Fibroblast of lung (primary cell): ENCODE measurements at regions not wholly inside any gene's neighbourhood (a gene's known extent, or its start where the extent isn't known, plus 50 kb on each side); places are given as distances from the start of the nearest gene placed in this dataset.

Source experiments
- DNase-seq, 2 donors: peaks; one replicate each; pipeline versions ENCODE4 v3.0.0 to v3.0.0-alpha.2; 2010; ENCODE audit warnings: low read depth in 2 of 2
- H2AFZ ChIP-seq: 2 replicates; pipeline ENCODE4 v1.5.1; 2012; ENCODE audit warnings: low read length, control low read depth, inconsistent platforms
- H3K27ac ChIP-seq: 2 replicates; pipeline ENCODE4 v1.5.1; 2011; ENCODE audit warnings: low read length, control low read depth; ENCODE audit not compliant: insufficient read depth
- H3K27me3 ChIP-seq: 2 replicates; pipeline ENCODE4 v1.5.1; 2011; ENCODE audit warnings: mild to moderate bottlenecking, low read length; ENCODE audit not compliant: control insufficient read depth, insufficient read depth
- H3K36me3 ChIP-seq: 2 replicates; pipeline ENCODE4 v1.5.1; 2011; ENCODE audit warnings: low read length; ENCODE audit not compliant: control insufficient read depth, insufficient read depth
- H3K4me1 ChIP-seq: 2 replicates; pipeline ENCODE4 v1.5.1; 2011; ENCODE audit warnings: low read length; ENCODE audit not compliant: control insufficient read depth, insufficient read depth; ENCODE audit errors: extremely low read depth
- H3K4me2 ChIP-seq: 2 replicates; pipeline ENCODE4 v1.5.1; 2011; ENCODE audit warnings: low read length, control low read depth; ENCODE audit not compliant: insufficient read depth; ENCODE audit errors: extremely low read depth
- H3K4me3 ChIP-seq, 4 experiments: fragments of 200-600 bp in 1 of 4; sonication (generic) in 1 of 4; replicated peaks in 1 of 4; 2 replicates each; pipeline ENCODE4 v1.5.1; 2011 to 2016; ENCODE audit warnings: low read length in 4 of 4, low read depth in 3 of 4, mild to moderate bottlenecking in 3 of 4, control low read depth in 2 of 4, inconsistent platforms in 1 of 4, mixed read lengths in 1 of 4; ENCODE audit not compliant: insufficient read depth in 1 of 4; ENCODE audit errors: control extremely low read depth in 1 of 4
- H3K79me2 ChIP-seq: 2 replicates; pipeline ENCODE4 v1.5.1; 2012; ENCODE audit warnings: mild to moderate bottlenecking, low read length, inconsistent platforms; ENCODE audit not compliant: control insufficient read depth, insufficient read depth
- H3K9ac ChIP-seq: 2 replicates; pipeline ENCODE4 v1.5.1; 2011; ENCODE audit warnings: mild to moderate bottlenecking, low read length, control low read depth; ENCODE audit not compliant: insufficient read depth
- H3K9me3 ChIP-seq: 2 replicates; pipeline ENCODE4 v1.5.1; 2012; ENCODE audit warnings: low read depth, low read length; ENCODE audit not compliant: control insufficient read depth, insufficient read depth
- H4K20me1 ChIP-seq: 2 replicates; pipeline ENCODE4 v1.5.1; 2011; ENCODE audit warnings: low read length; ENCODE audit not compliant: control insufficient read depth, insufficient read depth; ENCODE audit errors: extremely low read depth
- EZH2 ChIP-seq: IDR thresholded peaks from 2 replicates; pipeline ENCODE4 v1.5.1; 2012; ENCODE audit warnings: low read length, control low read depth, mild to moderate bottlenecking; ENCODE audit errors: missing control alignments
- TF ChIP-seq, protein P1 (sequence below), 2 donors: IDR thresholded peaks in 1 of 2; conservative IDR thresholded peaks in 1 of 2; 1 replicate in 1 of 2; 2 replicates in 1 of 2; pipeline ENCODE4 v1.5.1; 2011 to 2012; ENCODE audit warnings: low read length in 2 of 2, control low read depth in 1 of 2, inconsistent platforms in 1 of 2, low read depth in 1 of 2, mild to moderate bottlenecking in 1 of 2

DNA sequence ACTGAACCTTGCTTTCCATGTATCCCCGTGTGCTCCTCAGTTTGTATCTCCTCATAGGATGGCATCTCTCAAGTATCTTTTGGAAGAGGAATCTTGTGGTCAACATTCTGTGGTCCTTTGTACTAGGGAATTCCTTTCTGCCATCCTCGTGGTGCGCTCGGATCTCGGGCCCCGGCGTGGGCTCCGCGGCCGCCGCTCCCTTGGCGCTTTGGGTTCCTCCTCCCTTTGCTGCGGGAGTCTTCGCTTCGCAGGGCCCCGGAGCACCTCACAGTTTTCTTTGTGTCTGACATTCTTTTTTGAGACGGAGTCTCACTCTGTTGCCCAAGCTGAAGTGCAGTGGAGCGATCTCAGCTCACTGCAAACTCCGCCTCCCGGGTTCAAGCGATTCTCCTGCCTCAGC is 264.7 kb downstream of the IRS2 start:
- H3K9ac ChIP-seq, result no peak overlapping the region
- no peak overlapping the region for H3K4me3 ChIP-seq
- DNase-seq, result no peak
- H3K27ac ChIP-seq, result no peak overlapping the region
- H3K4me2 ChIP-seq, result no peak overlapping the region
- H3K36me3 ChIP-seq, result no peaks in the 10 kb centered on the region
- no peak overlapping the region for H2AFZ ChIP-seq
- TF ChIP-seq, protein P1, sequence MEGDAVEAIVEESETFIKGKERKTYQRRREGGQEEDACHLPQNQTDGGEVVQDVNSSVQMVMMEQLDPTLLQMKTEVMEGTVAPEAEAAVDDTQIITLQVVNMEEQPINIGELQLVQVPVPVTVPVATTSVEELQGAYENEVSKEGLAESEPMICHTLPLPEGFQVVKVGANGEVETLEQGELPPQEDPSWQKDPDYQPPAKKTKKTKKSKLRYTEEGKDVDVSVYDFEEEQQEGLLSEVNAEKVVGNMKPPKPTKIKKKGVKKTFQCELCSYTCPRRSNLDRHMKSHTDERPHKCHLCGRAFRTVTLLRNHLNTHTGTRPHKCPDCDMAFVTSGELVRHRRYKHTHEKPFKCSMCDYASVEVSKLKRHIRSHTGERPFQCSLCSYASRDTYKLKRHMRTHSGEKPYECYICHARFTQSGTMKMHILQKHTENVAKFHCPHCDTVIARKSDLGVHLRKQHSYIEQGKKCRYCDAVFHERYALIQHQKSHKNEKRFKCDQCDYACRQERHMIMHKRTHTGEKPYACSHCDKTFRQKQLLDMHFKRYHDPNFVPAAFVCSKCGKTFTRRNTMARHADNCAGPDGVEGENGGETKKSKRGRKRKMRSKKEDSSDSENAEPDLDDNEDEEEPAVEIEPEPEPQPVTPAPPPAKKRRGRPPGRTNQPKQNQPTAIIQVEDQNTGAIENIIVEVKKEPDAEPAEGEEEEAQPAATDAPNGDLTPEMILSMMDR (conservative IDR thresholded peaks at IDR 0.05 in 1 of 2, IDR thresholded peaks at IDR 0.05 in 1 of 2; ENCODE audit: low read depth in 1 of 2, low read length in 2 of 2), result no peak
- no peak for TF ChIP-seq EZH2
- no peaks in the 10 kb centered on the region for H3K9me3 ChIP-seq
- no peaks in the 10 kb centered on the region for H3K4me1 ChIP-seq
- H3K27me3 ChIP-seq, result no peaks in the 10 kb centered on the region
- H4K20me1 ChIP-seq, result no peaks in the 10 kb centered on the region
- no peaks in the 10 kb centered on the region for H3K79me2 ChIP-seq

- no peaks in the 10 kb centered on the region for H3K79me2 ChIP-seq
- H3K27ac ChIP-seq, result no peak overlapping the region
- no peak overlapping the region for H3K4me2 ChIP-seq
- no peaks in the 10 kb centered on the region for H3K4me1 ChIP-seq
- no peak overlapping the region for H3K4me3 ChIP-seq
- no peaks in the 10 kb centered on the region for H3K36me3 ChIP-seq
- no peaks in the 10 kb centered on the region for H4K20me1 ChIP-seq
- H3K27me3 ChIP-seq, result no peaks in the 10 kb centered on the region
- H2AFZ ChIP-seq, result no peak overlapping the region
- H3K9ac ChIP-seq, result no peak overlapping the region
- no peaks in the 10 kb centered on the region for H3K9me3 ChIP-seq
- no peak for TF ChIP-seq EZH2
- TF ChIP-seq, protein P1 (conservative IDR thresholded peaks at IDR 0.05 in 1 of 2, IDR thresholded peaks at IDR 0.05 in 1 of 2; ENCODE audit: low read depth in 1 of 2, low read length in 2 of 2), result no peak
- peak; percentile 15 to 32 for DNase-seq
These were observed 268.9 kb downstream of the IRS2 start for GRCh38 chr13:109517517-109517916.

DNA sequence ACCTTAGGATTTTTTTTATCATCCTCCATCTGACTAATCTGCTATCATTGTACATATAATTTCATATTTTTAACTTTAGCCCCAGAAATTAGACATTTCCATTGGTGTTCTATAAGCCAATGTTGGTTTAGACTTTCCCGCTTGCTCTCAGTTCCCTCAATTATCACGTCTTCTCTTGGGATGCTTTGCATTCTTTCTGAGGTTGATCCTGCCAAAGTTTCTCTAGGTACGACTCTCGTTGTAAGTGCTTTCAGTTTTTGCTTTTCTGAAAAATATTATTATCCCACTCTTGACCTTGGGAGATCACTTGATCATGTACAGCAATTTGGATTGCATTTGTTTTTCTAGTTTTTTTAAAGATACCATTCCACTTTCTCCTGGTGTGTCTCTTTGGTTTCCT is 270.2 kb downstream of the IRS2 start:
- no peak overlapping the region for H3K4me2 ChIP-seq
- no peak overlapping the region for H3K9ac ChIP-seq
- no peak overlapping the region for H2AFZ ChIP-seq
- H3K36me3 ChIP-seq, result no peaks in the 10 kb centered on the region
- no peaks in the 10 kb centered on the region for H3K79me2 ChIP-seq
- H3K27ac ChIP-seq, result no peak overlapping the region
- TF ChIP-seq, protein P1 (conservative IDR thresholded peaks at IDR 0.05 in 1 of 2, IDR thresholded peaks at IDR 0.05 in 1 of 2; ENCODE audit: low read depth in 1 of 2, low read length in 2 of 2), result no peak
- no peak for TF ChIP-seq EZH2
- H3K4me3 ChIP-seq, result no peak overlapping the region
- no peaks in the 10 kb centered on the region for H3K9me3 ChIP-seq
- H3K27me3 ChIP-seq, result no peaks in the 10 kb centered on the region
- no peaks in the 10 kb centered on the region for H4K20me1 ChIP-seq
- H3K4me1 ChIP-seq, result no peaks in the 10 kb centered on the region
- peak in 1 of 2 donors; percentile 51 for DNase-seq
